HG02852 (cell line): ENCODE measurements at regions not wholly inside any gene's neighbourhood (a gene's known extent, or its start where the extent isn't known, plus 50 kb on each side); places are given as distances from the start of the nearest gene placed in this dataset.

Experiments used
- ATAC-seq: cut with Tn5 transposase; IDR thresholded peaks from one replicate; pipeline ENCODE4 v1.9.1; 2021; ENCODE audit warnings: mild to moderate bottlenecking, moderate library complexity; ENCODE audit not compliant: unreplicated experiment

DNA sequence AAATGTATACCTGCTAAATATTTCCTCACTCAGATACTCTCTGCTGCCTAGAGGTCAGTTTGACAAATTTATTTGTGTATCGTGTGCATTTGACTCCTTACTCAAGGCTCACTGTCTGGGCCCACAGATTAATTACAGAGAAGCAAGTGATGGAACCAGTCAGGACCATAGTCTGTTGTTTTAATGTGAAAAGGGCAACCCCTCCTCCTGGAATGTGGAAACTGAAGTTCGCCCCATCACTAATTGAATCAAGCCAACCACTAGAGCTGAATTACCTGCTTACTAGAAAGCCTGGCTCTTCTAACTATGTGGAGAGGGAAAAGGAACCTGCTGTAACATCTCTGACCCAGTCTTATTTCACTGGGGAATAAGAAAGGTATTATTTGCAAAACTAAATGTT lies 199.9 kb upstream of the KRR1 start:
- ATAC-seq = no peak

DNA sequence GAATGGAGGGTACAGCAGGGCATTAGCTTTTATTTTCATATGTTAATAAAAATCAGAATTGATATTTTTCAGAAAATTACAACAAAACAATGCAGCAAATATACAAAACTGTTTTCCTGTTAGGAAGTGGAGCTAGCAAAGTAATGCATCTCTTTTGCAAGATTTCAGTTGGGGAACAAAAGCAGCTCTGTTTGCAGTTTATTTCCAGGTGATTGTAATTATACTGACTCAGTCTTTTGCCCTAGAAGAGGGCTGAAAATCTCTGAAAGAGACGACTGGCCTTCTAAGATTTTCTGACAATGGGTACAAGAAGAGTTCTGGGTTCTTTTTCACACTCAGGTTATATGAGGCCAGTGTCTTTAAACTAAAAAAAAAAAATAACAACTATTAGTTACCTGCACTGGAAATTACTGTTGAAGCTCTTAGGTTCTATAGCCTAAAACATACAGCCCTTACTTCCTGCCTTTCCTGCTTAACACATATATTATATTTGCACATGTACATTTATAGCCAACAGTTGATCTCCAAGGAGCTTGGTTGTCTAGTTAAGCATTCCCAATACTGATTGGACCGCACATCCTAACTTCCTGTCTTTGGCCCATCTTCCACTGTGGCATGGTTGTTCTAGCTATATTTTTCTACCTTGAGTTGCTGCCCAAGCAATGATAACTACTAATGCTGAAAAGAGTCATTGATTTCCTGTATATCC lies 199.1 kb upstream of the KRR1 start:
- ATAC-seq = no peak

DNA sequence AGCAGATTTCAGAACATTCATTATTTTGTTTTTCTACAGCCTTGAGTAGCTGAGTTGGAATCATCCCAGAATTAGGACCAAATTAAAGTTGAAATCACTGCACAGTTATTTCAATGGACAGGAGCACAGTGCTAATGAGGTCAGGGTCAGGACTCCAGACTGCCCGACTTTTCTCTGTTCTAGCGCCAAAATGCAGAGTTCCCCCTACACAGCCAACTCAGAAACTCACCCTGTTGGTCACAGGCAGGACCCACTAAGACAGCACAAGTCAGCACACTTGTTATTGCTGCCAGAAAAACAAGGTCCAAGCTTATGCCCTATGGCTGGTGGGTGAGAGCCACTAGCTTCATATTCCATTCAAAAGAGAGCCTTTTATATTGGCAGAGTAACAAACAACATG lies 198.1 kb upstream of the KRR1 start:
- no peak for ATAC-seq

DNA sequence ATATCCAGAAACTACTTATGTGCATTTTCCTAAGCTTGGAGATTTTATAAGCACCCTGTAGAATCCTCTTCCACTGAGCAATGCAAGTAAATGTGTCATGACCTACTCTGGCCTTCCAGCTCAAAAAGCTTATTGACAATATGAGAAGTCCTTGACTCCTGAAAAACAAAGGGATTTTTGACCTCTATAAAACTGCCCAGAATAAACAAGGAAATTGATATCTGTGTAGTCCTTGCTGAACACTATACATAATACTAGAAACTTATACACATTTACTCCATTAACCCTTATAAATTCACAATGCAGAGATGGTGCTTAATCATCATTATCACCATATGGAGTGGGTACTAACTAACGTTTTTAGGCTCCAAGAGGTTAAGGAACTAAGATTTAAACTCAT lies 197.4 kb upstream of the KRR1 start:
- ATAC-seq = no peak

DNA sequence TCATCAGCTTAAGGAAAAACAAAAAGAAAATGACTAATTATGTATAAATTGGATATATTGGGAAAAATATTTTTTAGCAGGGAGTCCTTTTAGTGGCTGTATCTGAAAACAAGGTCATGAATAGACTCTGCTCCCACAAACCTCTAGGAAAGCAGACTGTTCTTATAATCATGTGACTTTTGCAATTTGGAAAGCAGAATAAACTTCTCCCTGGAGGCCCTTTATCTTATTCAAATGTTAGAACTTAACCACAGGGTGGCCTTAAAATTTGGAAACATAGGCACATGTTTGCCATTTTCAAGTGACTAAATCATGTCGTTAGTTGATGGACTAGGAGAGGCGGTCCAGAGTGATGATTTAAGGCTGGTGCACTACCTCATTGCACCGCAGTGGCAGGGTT lies 196.6 kb upstream of the KRR1 start:
- no peak for ATAC-seq

DNA sequence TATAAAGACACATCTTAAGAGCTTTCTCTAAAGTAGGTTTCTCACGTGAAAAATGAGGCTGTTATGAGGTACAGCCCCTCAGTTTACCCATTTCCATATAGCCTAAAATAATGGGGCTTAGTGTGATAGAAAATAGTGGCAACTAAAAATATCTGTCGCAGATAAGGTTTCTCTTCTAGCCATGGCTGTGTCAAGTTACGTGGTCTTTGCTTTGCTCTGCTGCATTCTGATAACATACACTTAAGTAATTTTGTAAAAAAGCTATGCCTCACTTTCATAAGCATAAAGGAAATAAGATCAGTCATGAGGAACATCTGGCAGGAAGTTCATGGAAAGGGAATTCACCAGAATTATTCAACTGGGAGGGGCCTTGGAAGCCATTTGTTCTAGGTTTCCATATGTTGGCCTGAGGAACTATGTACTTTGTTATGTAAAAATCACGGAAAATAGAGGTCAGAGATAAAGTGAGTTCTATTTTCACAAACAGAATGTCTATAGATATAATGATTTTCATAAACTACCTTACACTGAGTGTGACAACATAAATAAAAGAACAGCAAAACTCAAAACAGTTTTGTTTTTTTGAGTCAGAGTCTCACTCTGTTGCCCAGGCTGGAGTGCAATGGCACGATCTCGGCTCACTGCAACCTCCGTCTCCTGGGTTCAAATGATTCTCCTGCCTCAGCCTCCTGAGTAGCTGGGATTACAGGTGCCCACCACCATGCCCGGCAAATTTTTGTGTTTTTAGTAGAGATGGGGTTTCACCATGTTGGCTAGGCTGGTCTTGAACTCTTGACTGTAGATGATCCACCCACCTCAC lies 195.6 kb upstream of the KRR1 start:
- ATAC-seq = peak; percentile 82

DNA sequence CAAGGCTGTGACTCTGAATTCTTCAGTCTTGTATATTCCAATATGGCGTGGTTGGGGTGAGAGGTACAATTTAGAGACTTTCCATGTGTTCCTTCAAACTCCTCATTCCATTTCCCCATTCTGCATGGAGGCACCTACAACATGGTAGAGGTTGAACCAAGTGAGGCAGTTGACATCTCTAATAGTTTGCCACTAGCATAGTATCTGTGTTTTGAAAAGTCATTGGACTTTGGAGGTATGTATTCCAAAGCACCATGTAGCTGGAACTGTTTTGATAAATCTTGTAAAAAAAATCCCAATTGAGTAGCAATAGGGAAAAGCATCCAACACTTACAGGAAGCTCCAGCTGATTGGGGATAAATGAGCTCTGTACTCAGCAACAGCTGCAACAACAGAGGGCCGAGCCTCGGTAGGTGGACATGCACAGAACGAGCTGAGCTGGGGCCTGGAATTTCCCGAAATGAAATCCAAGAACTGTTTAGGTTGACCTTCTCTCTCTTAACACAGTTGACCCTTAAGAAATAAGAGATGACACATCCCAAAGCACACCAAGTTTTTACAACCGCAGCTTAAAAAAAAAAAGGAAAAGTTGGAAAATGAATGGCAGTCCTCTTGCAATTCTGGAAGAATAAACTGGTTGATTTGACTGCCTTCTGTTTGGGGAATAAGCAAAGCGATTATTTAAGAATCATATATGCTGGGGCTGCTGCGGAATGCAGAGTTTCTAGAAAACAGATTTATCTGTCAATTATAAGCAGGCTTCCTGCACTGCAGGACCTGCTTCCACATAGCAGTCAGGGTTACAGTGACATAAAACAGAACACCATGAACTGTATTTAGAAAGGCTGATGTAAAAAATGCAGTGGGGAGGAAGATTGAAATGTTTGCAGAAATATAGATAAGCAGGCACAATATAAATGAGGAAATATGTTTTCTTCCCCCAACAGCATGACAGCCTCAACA lies 194.6 kb upstream of the KRR1 start:
- no peak for ATAC-seq

DNA sequence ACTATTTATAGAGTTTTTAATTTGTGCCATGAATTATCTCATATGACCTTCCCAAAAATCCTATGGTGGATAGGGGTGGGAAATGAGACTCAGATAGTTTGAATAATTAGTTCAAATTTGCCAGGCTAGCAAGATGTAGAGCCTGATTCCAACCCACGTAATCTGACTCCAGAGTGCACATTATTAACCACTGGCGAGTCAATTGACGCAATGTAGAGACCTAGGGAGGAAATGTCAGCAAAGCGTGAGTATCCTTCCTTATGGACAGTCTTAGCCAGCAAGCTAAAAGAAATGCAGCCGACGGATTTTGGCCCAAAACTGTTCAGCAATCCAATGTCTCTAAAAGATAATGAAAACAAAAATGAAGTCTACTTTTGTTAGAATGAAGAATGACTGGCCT lies 193.3 kb upstream of the KRR1 start:
- no peak for ATAC-seq

DNA sequence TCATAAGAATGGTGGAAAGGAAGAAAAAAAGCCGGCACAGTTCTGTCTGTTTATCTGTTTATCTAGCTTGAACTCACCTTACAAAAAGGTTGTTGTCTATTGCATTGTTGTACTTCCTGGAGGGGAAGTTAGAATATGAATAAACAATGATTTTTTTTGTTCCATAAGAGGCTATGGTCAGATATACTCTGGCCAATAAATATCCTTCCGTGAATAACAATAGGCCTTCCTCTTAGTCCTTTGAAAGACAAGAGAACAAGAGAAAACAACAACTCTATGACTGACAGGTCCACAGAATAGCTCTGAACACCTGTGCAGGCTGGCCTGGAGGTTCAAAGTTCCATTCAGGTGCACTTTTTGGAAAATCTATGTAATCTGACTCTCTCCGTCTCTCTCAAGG lies 192.8 kb upstream of the KRR1 start:
- ATAC-seq = no peak

DNA sequence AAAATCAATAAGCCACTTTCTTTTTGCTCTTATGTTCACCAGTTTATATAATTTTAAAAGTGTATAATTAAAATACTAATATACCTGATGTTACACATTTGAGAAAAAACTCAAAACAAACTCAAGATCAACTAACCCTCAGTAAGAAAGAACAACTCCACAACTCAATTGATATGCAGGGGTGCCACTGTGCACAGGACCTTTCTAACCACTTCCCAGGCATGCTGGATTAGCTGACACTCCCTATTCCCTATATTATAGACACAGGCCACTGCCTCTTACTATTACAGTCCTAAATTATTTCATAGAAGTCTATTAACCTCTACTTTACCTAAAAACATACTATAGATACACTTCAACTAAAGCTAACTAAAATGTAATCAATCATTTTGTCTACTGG lies 191.7 kb upstream of the KRR1 start:
- ATAC-seq = no peak

DNA sequence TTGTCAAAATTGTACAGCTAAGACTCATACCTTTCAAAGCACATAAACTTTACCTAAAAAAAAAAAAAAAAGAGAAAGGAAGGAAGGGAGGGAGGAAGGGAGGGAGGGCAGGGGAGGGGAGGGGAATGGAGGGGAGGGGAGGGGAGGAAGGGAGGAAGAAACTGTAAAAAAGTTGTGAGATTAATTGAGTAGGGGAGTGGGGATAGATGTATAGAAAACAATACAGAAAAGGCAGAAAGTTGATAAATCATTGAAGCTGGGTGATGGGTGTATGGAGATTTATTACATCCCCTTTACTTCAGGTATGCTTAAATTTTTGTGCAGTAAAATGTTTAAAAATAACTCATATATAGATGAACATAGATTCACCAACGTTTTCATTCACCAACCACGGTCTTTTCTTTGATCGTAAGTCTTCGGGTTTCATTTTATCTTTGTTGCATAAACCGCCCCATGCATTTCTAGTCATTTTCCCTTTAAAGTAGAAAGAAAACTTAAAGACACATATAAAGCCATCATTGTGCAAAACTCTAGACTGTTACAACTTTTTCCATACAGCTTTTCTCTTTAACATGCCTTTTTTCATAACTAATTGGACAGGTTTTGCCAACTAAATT lies 191.2 kb upstream of the KRR1 start:
- no peak for ATAC-seq

DNA sequence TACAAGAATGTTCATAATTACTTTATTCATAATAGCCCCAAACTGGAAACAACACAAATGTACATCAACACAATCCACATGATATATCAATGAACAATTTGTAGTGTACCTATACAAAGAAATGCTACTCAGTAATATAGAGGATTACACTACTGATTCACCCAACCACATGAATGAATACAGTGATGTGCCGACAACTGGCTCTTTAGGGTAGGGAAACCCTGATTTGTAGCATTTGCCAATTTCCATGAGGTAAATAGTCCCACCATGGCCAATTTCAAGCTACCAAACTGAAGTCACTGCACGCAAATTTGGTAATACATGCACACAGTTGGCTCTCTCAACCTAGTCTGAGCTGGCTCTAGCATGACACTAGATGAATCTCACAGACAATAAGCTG lies 190.4 kb upstream of the KRR1 start:
- ATAC-seq = no peak

DNA sequence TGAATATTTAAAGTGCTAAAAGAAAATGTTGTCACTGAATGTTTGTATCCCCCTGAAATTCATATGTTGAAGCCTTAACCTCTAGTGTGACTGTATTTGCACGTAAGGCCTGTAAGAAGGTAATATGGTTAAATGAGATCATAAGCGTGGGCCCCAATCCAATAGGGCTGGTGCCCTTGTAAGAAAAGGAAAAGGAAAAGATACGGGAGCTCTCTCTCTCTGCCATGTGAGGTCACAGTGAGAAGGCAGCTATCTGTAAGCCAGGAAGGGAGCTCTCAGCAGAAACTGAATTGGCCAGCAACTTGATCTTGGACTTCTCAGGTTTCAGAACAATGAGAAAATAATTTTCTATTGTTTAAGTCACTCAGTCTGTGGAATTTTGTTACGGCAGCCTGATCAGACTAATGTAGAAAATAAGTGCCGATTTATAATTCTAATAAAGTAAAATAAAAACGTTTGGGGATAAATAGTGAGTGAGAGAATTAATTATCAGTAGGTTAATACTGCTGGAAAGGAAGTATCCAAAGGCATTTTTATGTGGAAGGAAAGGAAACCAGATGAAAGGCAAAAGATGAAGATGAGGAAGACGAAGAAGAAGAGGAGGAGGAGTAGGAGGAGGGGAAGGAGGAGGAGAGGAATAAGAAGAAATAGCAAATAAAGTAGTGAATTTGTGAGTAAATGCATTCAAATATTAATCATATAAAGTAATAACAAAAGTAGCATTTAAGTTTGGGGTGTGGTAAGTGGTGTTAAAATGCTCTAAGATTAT lies 188.5 kb upstream of the KRR1 start:
- ATAC-seq = no peak

DNA sequence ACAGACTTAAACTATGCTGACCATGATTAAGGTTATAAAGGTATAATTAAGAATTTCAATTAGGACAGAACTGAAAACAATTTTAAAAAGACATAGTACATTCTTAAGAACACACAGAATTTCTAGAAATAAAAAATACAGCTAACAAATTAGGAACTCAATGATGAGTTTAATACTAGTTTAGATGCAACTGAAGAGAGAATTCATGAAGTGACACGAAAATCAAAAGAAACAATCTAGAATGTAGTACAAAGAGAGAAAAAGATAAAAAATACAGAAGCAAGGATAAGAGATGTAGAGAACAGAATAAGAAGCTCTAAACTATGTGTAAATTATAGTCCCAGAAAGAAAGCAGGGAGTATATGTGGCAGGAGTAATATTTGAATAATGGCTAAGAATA lies 187.8 kb upstream of the KRR1 start:
- ATAC-seq = no peak

DNA sequence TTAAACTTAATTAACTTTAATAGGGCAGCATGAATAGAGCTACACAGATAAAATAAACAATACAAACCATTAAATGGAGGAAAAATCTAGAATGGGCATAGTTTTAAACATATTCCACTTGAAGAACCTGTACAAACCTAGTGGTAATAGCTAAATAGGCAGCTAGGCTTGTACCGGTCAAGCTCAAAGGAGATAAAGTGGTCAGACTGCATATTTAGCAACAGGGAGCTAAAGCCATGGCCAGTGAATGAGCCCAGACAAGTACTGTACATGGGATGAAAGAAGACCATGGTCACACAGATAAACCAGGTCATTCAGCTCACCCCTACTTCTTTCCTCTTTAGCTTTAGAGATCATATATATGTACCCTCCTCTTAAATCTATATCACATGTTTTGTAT lies 186.6 kb upstream of the KRR1 start:
- ATAC-seq = no peak

DNA sequence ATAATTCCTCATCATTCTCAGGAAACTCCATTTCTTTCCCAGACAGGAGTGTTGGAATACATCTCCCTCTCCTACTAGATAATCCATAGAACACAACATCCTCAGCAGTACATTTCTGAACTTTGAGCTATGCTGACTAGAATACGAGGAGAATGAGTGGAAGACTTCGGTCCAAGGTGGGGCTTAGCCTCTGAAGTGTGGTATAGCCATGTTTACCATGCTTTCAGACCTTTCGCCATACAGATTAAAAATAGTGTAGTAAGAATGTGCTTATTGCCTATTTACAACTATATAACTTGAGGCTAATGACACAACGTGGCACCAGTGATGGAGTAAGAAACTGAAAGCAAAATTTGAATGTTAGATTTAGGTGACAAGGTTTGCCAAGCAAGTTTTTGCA lies 184.5 kb upstream of the KRR1 start:
- no peak for ATAC-seq

DNA sequence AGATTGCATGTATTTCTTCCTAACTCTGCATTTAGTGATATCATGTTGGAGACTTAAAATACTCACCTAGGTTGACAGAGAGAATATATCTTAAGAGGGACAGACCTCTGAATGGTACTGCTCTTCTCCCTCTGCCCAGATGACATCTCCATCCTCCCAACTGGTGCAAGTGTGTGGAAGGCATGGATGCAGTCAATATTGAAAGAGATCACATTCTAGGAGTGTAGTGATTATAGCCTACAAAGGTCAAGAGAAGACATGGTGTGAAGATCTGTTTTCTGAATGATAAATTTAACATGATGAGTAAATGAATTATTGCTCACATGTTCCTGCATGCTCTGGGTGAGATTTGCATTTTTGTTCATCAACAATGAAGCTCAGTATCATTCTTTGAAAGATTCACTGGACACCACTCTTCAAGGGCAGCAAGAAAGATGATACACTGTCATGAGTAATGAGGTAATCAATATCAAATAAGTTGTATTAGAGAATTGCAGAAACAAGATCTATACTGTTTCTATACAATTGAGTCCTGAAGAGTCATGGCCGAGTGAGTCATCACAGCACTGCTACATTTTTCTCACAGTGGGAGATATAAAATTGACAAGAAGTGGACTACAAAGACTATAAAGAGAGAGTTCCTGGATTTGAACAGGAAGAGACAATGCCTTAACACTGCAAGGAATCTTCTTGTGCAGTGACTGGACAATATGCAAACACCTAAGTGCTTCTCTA lies 183.3 kb upstream of the KRR1 start:
- no peak for ATAC-seq

DNA sequence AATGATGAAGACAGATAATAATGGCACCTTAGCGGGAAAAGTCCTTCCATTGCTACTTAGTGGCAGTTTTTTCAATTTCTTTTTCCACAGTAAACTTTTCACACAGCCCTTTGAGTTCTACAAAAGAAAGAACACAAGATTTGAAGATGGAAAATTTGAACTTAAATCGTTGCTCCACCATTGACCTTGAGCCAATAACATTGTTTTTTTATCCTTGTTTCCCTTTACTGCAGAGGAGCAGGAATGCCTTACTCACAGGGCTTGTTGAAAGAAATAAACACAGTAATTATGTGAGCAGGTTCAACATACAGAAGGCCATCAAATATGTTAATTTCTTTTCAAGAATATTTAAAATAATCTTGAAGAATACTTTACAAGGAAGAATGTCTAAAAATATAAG lies 181.5 kb upstream of the KRR1 start:
- no peak for ATAC-seq

DNA sequence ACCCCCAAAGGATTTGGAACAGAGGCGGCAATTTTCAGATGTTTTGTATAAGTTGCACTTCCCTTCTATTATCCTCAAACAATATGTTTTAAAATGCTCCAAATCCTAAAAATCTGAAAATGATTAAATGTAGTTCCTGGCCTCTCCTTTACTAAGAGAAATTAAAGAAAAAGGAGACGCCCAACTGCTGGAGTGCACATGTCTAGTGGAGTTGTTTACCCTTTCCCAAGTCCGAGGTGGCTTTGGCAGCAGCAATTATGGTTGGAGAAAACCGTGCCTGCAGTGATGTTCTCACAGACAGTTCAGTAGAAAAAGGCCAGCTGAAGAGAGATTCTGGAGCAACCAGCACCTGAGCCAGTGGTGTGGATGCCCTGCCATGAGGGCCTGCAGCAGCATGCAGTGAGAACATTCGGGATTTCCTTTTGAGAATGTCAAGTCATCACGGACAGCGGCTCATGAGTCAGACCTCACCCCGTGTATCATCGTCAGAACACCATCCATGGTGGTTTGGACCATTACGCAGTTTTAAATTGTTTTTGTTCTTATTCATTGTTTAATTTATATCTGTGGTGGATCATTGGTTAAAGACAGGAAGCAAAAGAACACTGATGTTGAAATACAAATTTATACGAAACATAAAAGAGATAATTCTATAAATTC lies 179.0 kb upstream of the KRR1 start:
- ATAC-seq = no peak
